ENCODE measurements at regions not wholly inside any gene's neighbourhood (a gene's known extent, or its start where the extent isn't known, plus 50 kb on each side); places are given as distances from the start of the nearest gene placed in this dataset.

GRCh38 chr2:163856941-163857340 is 121.1 kb upstream of the FIGN start:
- H3K4me1 Mint-ChIP-seq (ENCODE audit: low read depth, unreplicated experiment): peaks cover 6% of the 10 kb centered on the region
- Histone ChIP-seq H3K27me3 (replicated peaks; ENCODE audit: control insufficient read depth, insufficient read depth, low read length) (no peaks in the 10 kb centered on the region), H3K4me3 (ENCODE audit: low read depth, low read length) (no peak overlapping the region), H3K4me1 (peaks cover 8% of the 10 kb centered on the region; the same call in 1 of the 2 replicates), H3K9me3 (peaks cover 1% of the 10 kb centered on the region; the same call in 1 of the 2 replicates), H3K36me3 (ENCODE audit: control insufficient read depth, insufficient read depth, low read length) (no peaks in the 10 kb centered on the region)
- DNase-seq: no peak
- ChIA-PET CTCF (no interaction called here), POLR2A (no interaction called here)
- no TSS peak for BruUV-seq (replicated peaks)
- no peak overlapping the region for H3K27ac Mint-ChIP-seq (ENCODE audit: unreplicated experiment)
- no peak overlapping the region for H3K4me3 Mint-ChIP-seq (ENCODE audit: unreplicated experiment)
- no peaks in the 10 kb centered on the region for H3K9me3 Mint-ChIP-seq (ENCODE audit: unreplicated experiment)
- H3K36me3 Mint-ChIP-seq (ENCODE audit: insufficient read depth, unreplicated experiment): no peaks in the 10 kb centered on the region
- no peak for TF ChIP-seq CTCF (IDR thresholded peaks at IDR 0.05; ENCODE audit: insufficient read depth in 1 of 2, low read depth in 1 of 2, low read length in 1 of 2, severe bottlenecking in 1 of 2, unreplicated experiment in 1 of 2)
- H3K27me3 Mint-ChIP-seq (ENCODE audit: insufficient read depth, unreplicated experiment): no peaks in the 10 kb centered on the region
- intact Hi-C loops (cut with micrococcal nuclease; ENCODE audit: unreplicated experiment): no loop called here

- BruUV-seq (replicated peaks): no TSS peak
- peaks cover 38% of the 10 kb centered on the region for H3K4me1 Mint-ChIP-seq (ENCODE audit: low read depth, unreplicated experiment)
These were observed 116.8 kb upstream of the FIGN start for GRCh38 chr2:163852616-163853015.

GRCh38 chr2:163849756-163850435 is 114.1 kb upstream of the FIGN start:
- Mint-ChIP-seq H3K27me3 (ENCODE audit: insufficient read depth, unreplicated experiment) (no peaks in the 10 kb centered on the region), H3K9me3 (ENCODE audit: unreplicated experiment) (peaks cover 31% of the 10 kb centered on the region), H3K4me1 (ENCODE audit: low read depth, unreplicated experiment) (peaks cover 32% of the 10 kb centered on the region), H3K4me3 (ENCODE audit: unreplicated experiment) (no peak overlapping the region), H3K36me3 (ENCODE audit: insufficient read depth, unreplicated experiment) (peaks cover 7% of the 10 kb centered on the region), H3K27ac (ENCODE audit: unreplicated experiment) (peak overlapping the region; percentile 92)
- no peak for TF ChIP-seq CTCF (IDR thresholded peaks at IDR 0.05; ENCODE audit: insufficient read depth in 1 of 2, low read depth in 1 of 2, low read length in 1 of 2, severe bottlenecking in 1 of 2, unreplicated experiment in 1 of 2)
- ChIA-PET CTCF (no interaction called here), POLR2A (no interaction called here)
- BruUV-seq (replicated peaks): no TSS peak
- Histone ChIP-seq H3K4me3 (ENCODE audit: low read depth, low read length) (no peak overlapping the region), H3K27me3 (replicated peaks; ENCODE audit: control insufficient read depth, insufficient read depth, low read length) (no peaks in the 10 kb centered on the region), H3K9me3 (peaks cover 20% of the 10 kb centered on the region), H3K36me3 (ENCODE audit: control insufficient read depth, insufficient read depth, low read length) (no peaks in the 10 kb centered on the region), H3K4me1 (peaks cover 27% of the 10 kb centered on the region)
- intact Hi-C loops (cut with micrococcal nuclease; ENCODE audit: unreplicated experiment): loop anchor here (1.0 to 5.0 kb wide), 3 partner anchors 27 to 147 kb away; no protein-coding TSS in a partner anchor
- DNase-seq: peak; percentile 71 to 83

More at GRCh38 chr2:163852616-163853015, 116.8 kb upstream of the FIGN start:
- Mint-ChIP-seq H3K4me3 (ENCODE audit: unreplicated experiment) (no peak overlapping the region), H3K27ac (ENCODE audit: unreplicated experiment) (no peak overlapping the region), H3K27me3 (ENCODE audit: insufficient read depth, unreplicated experiment) (no peaks in the 10 kb centered on the region), H3K36me3 (ENCODE audit: insufficient read depth, unreplicated experiment) (peaks cover 7% of the 10 kb centered on the region), H3K9me3 (ENCODE audit: unreplicated experiment) (peaks cover 22% of the 10 kb centered on the region)
- Histone ChIP-seq H3K4me1 (peaks cover 35% of the 10 kb centered on the region), H3K4me3 (ENCODE audit: low read depth, low read length) (no peak overlapping the region), H3K9me3 (peaks cover 20% of the 10 kb centered on the region), H3K27me3 (replicated peaks; ENCODE audit: control insufficient read depth, insufficient read depth, low read length) (no peaks in the 10 kb centered on the region), H3K36me3 (ENCODE audit: control insufficient read depth, insufficient read depth, low read length) (no peaks in the 10 kb centered on the region)
- ChIA-PET CTCF (no interaction called here), POLR2A (no interaction called here)
- no peak for DNase-seq
- intact Hi-C loops (cut with micrococcal nuclease; ENCODE audit: unreplicated experiment): loop anchor here (5.0 kb wide), 1 partner anchor 35 kb away; no protein-coding TSS in a partner anchor
- no peak for TF ChIP-seq CTCF (IDR thresholded peaks at IDR 0.05; ENCODE audit: insufficient read depth in 1 of 2, low read depth in 1 of 2, low read length in 1 of 2, severe bottlenecking in 1 of 2, unreplicated experiment in 1 of 2)

Measured in Caco-2 (cell line).